ENCODE measurements at regions not wholly inside any gene's neighbourhood (a gene's known extent, or its start where the extent isn't known, plus 50 kb on each side); places are given as distances from the start of the nearest gene placed in this dataset.

GRCh38 chr2:16154501-16155280, 214.3 kb downstream of the MYCN start:
- no peak for TF ChIP-seq EP300 (IDR thresholded peaks at IDR 0.05)
- TF ChIP-seq POLR2A (IDR thresholded peaks at IDR 0.05), result no peak
- TF ChIP-seq POLR2AphosphoS5 (IDR thresholded peaks at IDR 0.05), result no peak

All from sigmoid colon (tissue), 4 donors.